ENCODE measurements at regions not wholly inside any gene's neighbourhood (a gene's known extent, or its start where the extent isn't known, plus 50 kb on each side); places are given as distances from the start of the nearest gene placed in this dataset.
A peak's percentile ranks its signal among the peaks of the same experiment; 100 is the strongest.

DNA sequence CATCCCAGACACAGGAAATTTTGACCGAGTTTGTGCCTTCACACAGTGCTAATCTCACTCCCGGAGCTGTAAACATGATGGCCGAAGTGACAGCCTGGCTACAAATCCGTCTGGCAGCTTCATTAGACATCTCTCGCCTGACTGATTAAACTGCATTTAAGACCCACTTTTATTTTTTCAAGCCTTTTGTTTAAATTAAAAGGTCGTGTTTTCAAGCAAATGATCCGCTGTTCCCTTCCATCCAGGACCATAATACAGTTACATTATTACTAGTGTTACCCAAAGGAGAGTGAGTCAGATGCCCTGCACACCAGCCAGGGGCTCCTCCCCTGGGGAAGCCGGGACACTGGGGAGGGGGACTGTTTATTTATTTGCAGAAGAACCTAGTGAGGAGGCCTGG is 200.2 kb downstream of the EXOC5 start:
- no peak for TF ChIP-seq POLR2A (IDR thresholded peaks at IDR 0.05)
- TF ChIP-seq, protein P1, sequence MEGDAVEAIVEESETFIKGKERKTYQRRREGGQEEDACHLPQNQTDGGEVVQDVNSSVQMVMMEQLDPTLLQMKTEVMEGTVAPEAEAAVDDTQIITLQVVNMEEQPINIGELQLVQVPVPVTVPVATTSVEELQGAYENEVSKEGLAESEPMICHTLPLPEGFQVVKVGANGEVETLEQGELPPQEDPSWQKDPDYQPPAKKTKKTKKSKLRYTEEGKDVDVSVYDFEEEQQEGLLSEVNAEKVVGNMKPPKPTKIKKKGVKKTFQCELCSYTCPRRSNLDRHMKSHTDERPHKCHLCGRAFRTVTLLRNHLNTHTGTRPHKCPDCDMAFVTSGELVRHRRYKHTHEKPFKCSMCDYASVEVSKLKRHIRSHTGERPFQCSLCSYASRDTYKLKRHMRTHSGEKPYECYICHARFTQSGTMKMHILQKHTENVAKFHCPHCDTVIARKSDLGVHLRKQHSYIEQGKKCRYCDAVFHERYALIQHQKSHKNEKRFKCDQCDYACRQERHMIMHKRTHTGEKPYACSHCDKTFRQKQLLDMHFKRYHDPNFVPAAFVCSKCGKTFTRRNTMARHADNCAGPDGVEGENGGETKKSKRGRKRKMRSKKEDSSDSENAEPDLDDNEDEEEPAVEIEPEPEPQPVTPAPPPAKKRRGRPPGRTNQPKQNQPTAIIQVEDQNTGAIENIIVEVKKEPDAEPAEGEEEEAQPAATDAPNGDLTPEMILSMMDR (IDR thresholded peaks at IDR 0.05): no peak
- H3K27me3 ChIP-seq: no peaks in the 10 kb centered on the region
- no peak overlapping the region for H3K4me3 ChIP-seq
- no peak for DNase-seq
- H3K36me3 ChIP-seq: no peaks in the 10 kb centered on the region
- no peaks in the 10 kb centered on the region for H3K9me3 ChIP-seq
- H3K4me1 ChIP-seq: no peaks in the 10 kb centered on the region
- no peak overlapping the region for H3K27ac ChIP-seq

DNA sequence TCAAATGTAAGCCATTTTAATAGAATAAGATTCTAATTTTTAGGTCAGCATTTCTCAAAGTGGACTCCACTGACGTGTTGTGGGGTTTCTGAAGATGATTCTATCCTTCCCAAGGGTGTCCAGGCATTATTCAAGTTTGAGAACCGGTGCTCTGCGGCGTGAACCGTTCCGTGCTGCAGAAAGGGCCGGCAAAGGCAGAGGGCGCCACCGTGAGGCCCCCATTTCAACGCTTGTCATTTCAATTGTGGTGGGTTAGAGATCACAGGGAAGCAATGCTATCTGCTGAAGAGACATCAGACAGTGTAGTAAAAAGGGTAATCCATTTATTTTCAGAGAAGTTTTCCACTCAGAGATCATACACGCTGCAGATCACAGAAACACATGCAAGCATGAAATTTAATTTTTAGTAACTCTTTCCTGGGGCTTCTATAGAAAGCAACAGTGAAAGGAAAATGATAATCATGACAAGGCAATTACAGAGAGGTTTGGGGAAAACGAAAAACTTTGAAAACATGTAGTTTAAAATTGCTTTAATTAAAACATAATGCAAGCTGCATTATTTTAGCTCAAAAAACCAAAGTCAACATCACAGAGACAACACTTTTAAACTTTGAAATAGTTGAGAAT is 201.7 kb downstream of the EXOC5 start:
- Histone ChIP-seq H3K36me3 (no peaks in the 10 kb centered on the region), H3K4me1 (no peaks in the 10 kb centered on the region), H3K9me3 (no peaks in the 10 kb centered on the region), H3K27me3 (no peaks in the 10 kb centered on the region), H3K4me3 (no peak overlapping the region), H3K27ac (no peak overlapping the region)
- peak in 2 of 3 donors; percentile 58 to 59 for DNase-seq
- no peak for TF ChIP-seq POLR2A (IDR thresholded peaks at IDR 0.05)
- TF ChIP-seq, protein P1 (IDR thresholded peaks at IDR 0.05): peak in 4 of 6 experiments; percentile 27 to 59 (median 50)

DNA sequence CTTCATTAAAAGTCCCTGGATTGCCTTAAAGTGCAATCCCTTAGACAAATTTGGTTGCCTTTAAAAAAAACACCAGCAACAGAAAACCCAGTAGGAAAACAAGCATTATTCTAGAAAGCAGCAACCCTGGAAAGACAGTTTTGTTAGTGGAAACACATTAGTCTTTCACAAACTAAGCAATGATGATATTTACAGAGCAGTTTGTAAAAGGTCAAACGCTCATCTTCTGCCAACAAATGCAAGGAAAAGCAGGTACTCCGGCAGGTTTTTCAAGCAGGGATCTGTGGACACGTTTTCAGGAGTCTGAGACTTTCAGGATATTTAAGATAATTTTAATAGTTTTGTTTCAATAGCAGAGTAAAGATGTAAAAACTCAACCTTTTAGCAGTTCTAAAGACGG is 202.2 kb downstream of the EXOC5 start:
- Histone ChIP-seq H3K27ac (no peak overlapping the region), H3K36me3 (no peaks in the 10 kb centered on the region), H3K4me3 (no peak overlapping the region), H3K27me3 (no peaks in the 10 kb centered on the region), H3K4me1 (no peaks in the 10 kb centered on the region), H3K9me3 (no peaks in the 10 kb centered on the region)
- no peak for TF ChIP-seq POLR2A (IDR thresholded peaks at IDR 0.05)
- TF ChIP-seq, protein P1 (IDR thresholded peaks at IDR 0.05): no peak
- DNase-seq: no peak

DNA sequence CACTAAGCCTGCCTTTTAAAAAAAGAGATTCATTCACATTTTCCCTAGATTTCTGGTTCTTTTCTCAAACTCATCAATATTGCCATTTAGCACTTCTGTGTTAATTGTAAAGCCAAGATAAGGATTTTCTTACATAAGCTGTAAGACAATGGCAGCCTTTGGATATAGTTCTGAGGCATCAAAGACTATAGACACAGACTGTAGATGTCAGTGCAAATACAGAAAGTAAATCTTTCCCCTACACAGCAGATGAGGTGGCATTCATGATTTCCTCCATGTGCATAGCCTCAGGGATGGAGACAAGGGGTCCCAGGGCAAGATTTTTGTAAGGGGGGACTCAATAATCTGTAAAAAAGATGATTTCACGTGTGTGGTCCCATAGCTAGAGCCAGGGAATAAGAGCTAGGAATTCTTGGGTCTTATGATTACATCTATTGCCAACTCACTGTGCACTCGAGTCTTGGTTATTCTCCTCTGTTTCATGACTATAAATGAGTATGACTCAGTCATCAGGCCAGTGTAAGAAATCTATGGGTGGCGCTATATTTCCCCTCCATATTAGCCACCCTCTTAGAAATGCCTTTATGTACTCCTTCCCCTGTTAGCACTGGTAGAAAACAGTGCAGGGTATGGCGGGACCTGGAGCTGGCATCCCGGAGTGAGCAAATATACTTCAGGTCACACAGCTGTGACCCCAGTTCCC is 207.5 kb downstream of the EXOC5 start:
- no peaks in the 10 kb centered on the region for H3K27me3 ChIP-seq
- H3K4me1 ChIP-seq: peaks cover 0 to 7% (median 0%) of the 10 kb centered on the region in 4 donors
- no peak for DNase-seq
- H3K4me3 ChIP-seq: no peak overlapping the region
- no peak overlapping the region for H3K27ac ChIP-seq
- H3K36me3 ChIP-seq: no peaks in the 10 kb centered on the region
- no peak for TF ChIP-seq POLR2A (IDR thresholded peaks at IDR 0.05)
- TF ChIP-seq, protein P1 (IDR thresholded peaks at IDR 0.05): no peak
- no peaks in the 10 kb centered on the region for H3K9me3 ChIP-seq

DNA sequence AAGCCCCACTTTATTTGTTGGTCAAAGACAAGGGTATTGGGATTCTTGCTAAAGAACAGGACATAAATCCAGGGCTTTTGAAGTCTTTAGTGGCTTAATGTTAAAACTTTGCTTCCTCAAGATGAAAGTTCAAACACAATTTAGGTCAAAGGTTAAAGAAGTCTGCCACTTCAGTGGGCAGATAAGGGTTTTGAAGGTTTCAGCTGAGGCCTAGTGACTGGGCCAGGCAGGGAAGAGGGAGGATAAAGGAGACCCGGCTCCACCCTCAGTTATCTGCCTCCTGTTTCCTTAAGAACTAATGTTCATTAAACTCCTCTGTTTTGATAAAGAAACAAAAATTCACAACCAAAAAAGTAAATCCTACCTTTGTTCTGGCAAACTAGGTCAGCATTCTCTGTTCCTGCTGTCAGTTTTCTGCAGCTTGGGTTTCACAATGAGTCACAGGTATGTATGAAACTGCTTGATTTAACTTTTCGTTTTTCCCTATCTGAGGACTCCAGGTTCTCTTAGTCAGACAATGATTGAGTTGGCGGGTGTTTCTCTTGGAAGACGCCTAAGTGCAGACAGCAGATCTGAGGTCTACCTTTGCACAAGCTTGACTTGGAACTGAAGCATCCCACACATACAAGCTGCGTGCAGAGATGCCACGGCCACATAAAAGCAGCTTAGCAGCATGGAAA is 208.3 kb downstream of the EXOC5 start:
- DNase-seq: no peak
- Histone ChIP-seq H3K4me3 (no peak overlapping the region), H3K27ac (peak overlapping the region in 1 of 4 donors; percentile 19), H3K27me3 (no peaks in the 10 kb centered on the region), H3K36me3 (no peaks in the 10 kb centered on the region), H3K4me1 (peaks cover 0 to 7% (median 0%) of the 10 kb centered on the region in 4 donors), H3K9me3 (no peaks in the 10 kb centered on the region)
- TF ChIP-seq, protein P1 (IDR thresholded peaks at IDR 0.05): no peak
- no peak for TF ChIP-seq POLR2A (IDR thresholded peaks at IDR 0.05)

Measured in Peyer's patch (tissue), 4 donors.